Stimulated activated naive B cell treated with anti-CD40 and anti-IgM and Interleukin-4, amounts not matched to agents 10 μg/mL and 1 μg/mL and 100 μg/mL, for 72 hours (primary cell): ENCODE measurements at regions not wholly inside any gene's neighbourhood (a gene's known extent, or its start where the extent isn't known, plus 50 kb on each side); places are given as distances from the start of the nearest gene placed in this dataset.

Experiments
- ATAC-seq, 2 donors: fragments of 150-1000 bp; cut with Tn5 transposase; replicated peaks; 2 replicates each; pipeline ENCODE4 v1.10.0; 2021; ENCODE audit warnings: moderate library complexity in 1 of 2
- DNase-seq: peaks from one replicate; pipeline ENCODE4 v3.0.0; 2021
- H3K27ac Mint-ChIP-seq: one replicate; pipeline ENCODE4 v1.8.0; 2022; ENCODE audit warnings: mild to moderate bottlenecking, mixed read lengths
- H3K27me3 Mint-ChIP-seq, 2 donors: one replicate each; pipeline ENCODE4 v1.8.0; 2022; ENCODE audit warnings: mixed read lengths in 2 of 2
- H3K36me3 Mint-ChIP-seq, 2 donors: one replicate each; pipeline ENCODE4 v1.8.0; 2022; ENCODE audit warnings: mixed read lengths in 2 of 2, mild to moderate bottlenecking in 1 of 2
- H3K4me1 Mint-ChIP-seq, 2 donors: one replicate each; pipeline ENCODE4 v1.8.0; 2022; ENCODE audit warnings: mixed read lengths in 2 of 2, mild to moderate bottlenecking in 1 of 2
- H3K4me3 Mint-ChIP-seq, 2 donors: one replicate each; pipeline ENCODE4 v1.8.0; 2022; ENCODE audit warnings: mild to moderate bottlenecking in 2 of 2, mixed read lengths in 2 of 2, moderate library complexity in 1 of 2
- H3K9me3 Mint-ChIP-seq, 2 donors: one replicate each; pipeline ENCODE4 v1.8.0; 2022; ENCODE audit warnings: mixed read lengths in 2 of 2, mild to moderate bottlenecking in 1 of 2

DNA sequence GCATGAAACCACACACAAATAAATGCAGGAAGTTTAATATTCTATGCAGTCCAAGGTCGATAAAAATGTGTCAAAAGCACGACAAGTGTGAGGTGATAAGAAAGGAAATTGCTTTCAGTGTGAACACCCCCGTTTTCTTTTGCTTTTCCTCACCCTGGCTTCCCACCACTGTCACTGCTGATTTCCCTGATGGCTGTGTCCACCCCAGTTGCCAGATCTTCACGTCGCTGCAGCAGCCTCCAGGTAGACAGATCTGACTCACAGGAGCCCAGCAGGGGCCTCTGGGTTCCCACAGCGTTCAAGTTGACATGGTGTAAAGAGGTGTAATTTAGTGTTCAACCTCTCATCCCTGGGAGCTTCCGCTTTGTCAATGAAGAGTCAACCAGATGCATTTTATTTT is 128.0 kb upstream of the TACR1 start:
- no peaks in the 10 kb centered on the region for H3K9me3 Mint-ChIP-seq
- ATAC-seq (no peak), DNase-seq (no peak)
- no peak overlapping the region for H3K4me3 Mint-ChIP-seq
- peaks cover 0 to 3% of the 10 kb centered on the region in 2 donors for H3K36me3 Mint-ChIP-seq
- H3K4me1 Mint-ChIP-seq, result peaks cover 2 to 14% of the 10 kb centered on the region in 2 donors
- peaks cover 5 to 13% of the 10 kb centered on the region in 2 donors for H3K27me3 Mint-ChIP-seq
- H3K27ac Mint-ChIP-seq, result no peak overlapping the region

DNA sequence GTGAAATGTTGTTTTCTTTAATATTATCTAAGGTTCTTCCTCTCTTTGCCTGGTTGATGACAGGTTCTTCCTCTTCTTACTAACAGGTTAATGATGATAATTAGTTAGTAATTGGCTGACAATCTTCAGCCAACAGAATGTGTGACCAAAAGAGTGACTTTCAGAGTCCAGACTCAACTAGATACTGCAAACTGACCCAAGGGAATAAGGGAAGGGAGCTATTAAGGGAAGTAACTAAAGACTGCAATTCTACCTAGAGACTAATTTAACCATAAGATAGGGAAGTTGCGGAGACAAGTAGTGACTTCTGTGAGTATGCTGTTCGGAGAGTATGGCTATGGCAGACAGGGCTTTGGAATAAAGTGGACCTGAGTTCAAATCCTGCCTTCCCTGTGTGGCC is 127.3 kb upstream of the TACR1 start:
- ATAC-seq (peak; percentile 58 to 82), DNase-seq (no peak)
- Mint-ChIP-seq H3K27ac (no peak overlapping the region), H3K9me3 (no peaks in the 10 kb centered on the region), H3K36me3 (peaks cover 0 to 3% of the 10 kb centered on the region in 2 donors), H3K4me3 (no peak overlapping the region), H3K27me3 (peaks cover 5 to 13% of the 10 kb centered on the region in 2 donors), H3K4me1 (peaks cover 2 to 14% of the 10 kb centered on the region in 2 donors)

DNA sequence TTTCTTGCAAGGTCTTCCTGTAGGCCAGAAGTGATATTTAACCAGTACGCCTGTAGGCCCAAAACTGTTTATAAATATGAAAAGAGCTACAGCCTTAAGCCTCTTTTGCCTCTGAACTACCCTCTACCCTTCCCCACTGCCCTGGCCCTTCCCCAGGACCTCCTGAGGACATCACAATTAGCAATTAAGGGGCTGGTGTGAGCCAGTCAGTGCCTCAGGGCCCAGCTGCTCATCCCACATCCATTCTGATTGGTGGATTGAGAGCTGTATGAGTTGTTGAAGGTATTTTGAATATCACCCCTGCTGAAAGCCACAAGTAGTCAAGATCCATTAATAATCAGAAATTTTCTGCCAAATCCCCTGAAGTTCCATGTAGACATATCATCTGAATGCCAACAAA is 126.3 kb upstream of the TACR1 start:
- Mint-ChIP-seq H3K9me3 (no peaks in the 10 kb centered on the region), H3K4me3 (no peak overlapping the region), H3K36me3 (peaks cover 0 to 3% of the 10 kb centered on the region in 2 donors), H3K27ac (no peak overlapping the region), H3K27me3 (peaks cover 5 to 13% of the 10 kb centered on the region in 2 donors), H3K4me1 (peaks cover 2 to 14% of the 10 kb centered on the region in 2 donors)
- no peak for ATAC-seq
- no peak for DNase-seq

- peaks cover 2 to 14% of the 10 kb centered on the region in 2 donors for H3K4me1 Mint-ChIP-seq
- ATAC-seq (no peak), DNase-seq (no peak)
- H3K4me3 Mint-ChIP-seq, result no peak overlapping the region
- peaks cover 0 to 3% of the 10 kb centered on the region in 2 donors for H3K36me3 Mint-ChIP-seq
- no peak overlapping the region for H3K27ac Mint-ChIP-seq
- peaks cover 5 to 13% of the 10 kb centered on the region in 2 donors for H3K27me3 Mint-ChIP-seq
- H3K9me3 Mint-ChIP-seq, result no peaks in the 10 kb centered on the region
These were observed 125.6 kb upstream of the TACR1 start for GRCh38 chr2:75324861-75325284.

DNA sequence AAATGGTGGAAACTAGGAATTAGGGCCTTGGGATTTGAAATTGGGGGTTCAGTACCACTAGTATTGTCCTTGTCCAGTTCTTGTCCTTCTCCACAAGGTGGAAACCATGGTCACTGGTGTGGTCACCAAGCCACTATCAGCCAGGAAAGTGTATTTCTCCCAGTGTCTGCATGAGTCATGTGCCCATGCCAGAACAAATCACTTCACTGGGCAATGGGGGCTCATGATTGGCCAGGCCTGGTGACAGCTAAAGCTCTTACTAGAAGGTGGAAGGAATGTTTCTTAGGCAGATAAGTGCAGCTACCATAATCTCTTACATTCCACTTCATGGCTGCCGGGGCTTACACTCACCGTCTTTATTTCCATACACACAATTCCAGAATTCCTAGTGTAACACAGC is 124.8 kb upstream of the TACR1 start:
- DNase-seq (no peak), ATAC-seq (no peak)
- no peak overlapping the region for H3K27ac Mint-ChIP-seq
- no peaks in the 10 kb centered on the region for H3K9me3 Mint-ChIP-seq
- no peak overlapping the region for H3K4me3 Mint-ChIP-seq
- peaks cover 2 to 14% of the 10 kb centered on the region in 2 donors for H3K4me1 Mint-ChIP-seq
- peaks cover 5 to 9% of the 10 kb centered on the region in 2 donors for H3K27me3 Mint-ChIP-seq
- H3K36me3 Mint-ChIP-seq, result peaks cover 0 to 3% of the 10 kb centered on the region in 2 donors

DNA sequence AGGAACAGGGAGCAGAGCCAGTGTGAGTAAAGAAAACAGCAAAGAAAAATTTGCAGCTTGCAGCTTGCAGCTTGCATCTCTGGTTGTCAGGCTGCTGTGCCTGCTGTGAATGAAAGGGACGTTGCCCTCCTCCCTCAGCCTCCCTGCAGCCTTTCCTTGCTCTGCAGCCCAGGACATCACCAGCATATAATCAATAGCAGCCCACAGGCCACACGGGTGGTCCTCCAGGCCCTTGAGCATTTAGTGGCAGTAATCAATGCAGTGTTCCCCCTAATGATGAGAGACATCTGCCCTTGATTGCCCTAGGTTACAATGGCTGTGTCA is 122.2 kb upstream of the TACR1 start:
- Mint-ChIP-seq H3K4me1 (peaks cover 2 to 14% of the 10 kb centered on the region in 2 donors), H3K36me3 (no peaks in the 10 kb centered on the region), H3K27ac (no peak overlapping the region), H3K27me3 (peaks cover 5 to 12% of the 10 kb centered on the region in 2 donors), H3K9me3 (no peaks in the 10 kb centered on the region), H3K4me3 (no peak overlapping the region)
- no peak for ATAC-seq
- no peak for DNase-seq

GRCh38 chr2:75320898-75321598 is 121.7 kb upstream of the TACR1 start:
- peaks cover 2 to 14% of the 10 kb centered on the region in 2 donors for H3K4me1 Mint-ChIP-seq
- no peaks in the 10 kb centered on the region for H3K9me3 Mint-ChIP-seq
- H3K27ac Mint-ChIP-seq, result no peak overlapping the region
- H3K4me3 Mint-ChIP-seq, result no peak overlapping the region
- DNase-seq (no peak), ATAC-seq (no peak)
- no peaks in the 10 kb centered on the region for H3K36me3 Mint-ChIP-seq
- peaks cover 5 to 12% of the 10 kb centered on the region in 2 donors for H3K27me3 Mint-ChIP-seq

- H3K36me3 Mint-ChIP-seq, result no peaks in the 10 kb centered on the region
- H3K27ac Mint-ChIP-seq, result no peak overlapping the region
- H3K9me3 Mint-ChIP-seq, result no peaks in the 10 kb centered on the region
- no peak overlapping the region for H3K4me3 Mint-ChIP-seq
- ATAC-seq (no peak), DNase-seq (no peak)
- peaks cover 2 to 6% of the 10 kb centered on the region in 2 donors for H3K4me1 Mint-ChIP-seq
- peaks cover 5 to 12% of the 10 kb centered on the region in 2 donors for H3K27me3 Mint-ChIP-seq
These were observed 120.6 kb upstream of the TACR1 start for GRCh38 chr2:75319951-75320350.

GRCh38 chr2:75317802-75318201 is 118.5 kb upstream of the TACR1 start:
- DNase-seq, result no peak
- no peaks in the 10 kb centered on the region for H3K4me1 Mint-ChIP-seq
- H3K27me3 Mint-ChIP-seq, result peaks cover 5 to 12% of the 10 kb centered on the region in 2 donors
- H3K27ac Mint-ChIP-seq, result no peak overlapping the region
- no peak for ATAC-seq
- no peaks in the 10 kb centered on the region for H3K9me3 Mint-ChIP-seq
- no peak overlapping the region for H3K4me3 Mint-ChIP-seq
- no peaks in the 10 kb centered on the region for H3K36me3 Mint-ChIP-seq

GRCh38 chr2:75317316-75317715 is 118.0 kb upstream of the TACR1 start:
- ATAC-seq (no peak), DNase-seq (no peak)
- Mint-ChIP-seq H3K4me3 (no peak overlapping the region), H3K4me1 (peaks cover under 1 to 2% of the 10 kb centered on the region in 2 donors), H3K9me3 (no peaks in the 10 kb centered on the region), H3K36me3 (no peaks in the 10 kb centered on the region), H3K27ac (no peak overlapping the region), H3K27me3 (peaks cover 5 to 12% of the 10 kb centered on the region in 2 donors)

- DNase-seq, result no peak
- no peak overlapping the region for H3K27ac Mint-ChIP-seq
- no peaks in the 10 kb centered on the region for H3K9me3 Mint-ChIP-seq
- peaks cover 8 to 11% of the 10 kb centered on the region in 2 donors for H3K4me1 Mint-ChIP-seq
- no peak for ATAC-seq
- H3K36me3 Mint-ChIP-seq, result no peaks in the 10 kb centered on the region
- no peak overlapping the region for H3K4me3 Mint-ChIP-seq
- peaks cover 5 to 12% of the 10 kb centered on the region in 2 donors for H3K27me3 Mint-ChIP-seq
These were observed 116.1 kb upstream of the TACR1 start for GRCh38 chr2:75315436-75315835.

- no peaks in the 10 kb centered on the region for H3K9me3 Mint-ChIP-seq
- H3K36me3 Mint-ChIP-seq, result no peaks in the 10 kb centered on the region
- H3K4me3 Mint-ChIP-seq, result no peak overlapping the region
- peaks cover 8 to 11% of the 10 kb centered on the region in 2 donors for H3K4me1 Mint-ChIP-seq
- DNase-seq (peak; percentile 68), ATAC-seq (peak; percentile 100)
- H3K27me3 Mint-ChIP-seq, result no peaks in the 10 kb centered on the region
- H3K27ac Mint-ChIP-seq, result no peak overlapping the region
These were observed 112.7 kb upstream of the TACR1 start for GRCh38 chr2:75311993-75312392.

DNA sequence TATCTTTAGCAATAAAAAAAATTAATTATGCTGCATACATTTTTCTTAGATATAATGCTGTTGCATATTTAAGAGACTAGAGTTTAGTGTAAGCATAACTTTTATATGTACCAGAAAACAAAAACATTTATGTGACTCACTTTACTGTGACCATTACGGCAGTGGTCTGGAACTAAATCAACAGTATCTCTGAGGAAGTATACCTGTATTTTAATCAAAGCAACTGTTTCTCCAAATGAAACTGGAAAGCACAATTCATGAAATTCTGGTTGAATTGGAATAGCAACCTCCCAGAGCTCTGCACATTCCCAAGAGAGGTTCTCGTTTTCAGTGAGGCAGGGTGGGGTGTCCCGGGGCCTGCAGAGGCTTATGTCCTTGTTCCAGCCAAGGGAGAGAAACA is 112.2 kb upstream of the TACR1 start:
- DNase-seq (no peak), ATAC-seq (no peak)
- Mint-ChIP-seq H3K36me3 (no peaks in the 10 kb centered on the region), H3K4me3 (no peak overlapping the region), H3K4me1 (peaks cover 8 to 11% of the 10 kb centered on the region in 2 donors), H3K27ac (no peak overlapping the region), H3K27me3 (no peaks in the 10 kb centered on the region), H3K9me3 (no peaks in the 10 kb centered on the region)

DNA sequence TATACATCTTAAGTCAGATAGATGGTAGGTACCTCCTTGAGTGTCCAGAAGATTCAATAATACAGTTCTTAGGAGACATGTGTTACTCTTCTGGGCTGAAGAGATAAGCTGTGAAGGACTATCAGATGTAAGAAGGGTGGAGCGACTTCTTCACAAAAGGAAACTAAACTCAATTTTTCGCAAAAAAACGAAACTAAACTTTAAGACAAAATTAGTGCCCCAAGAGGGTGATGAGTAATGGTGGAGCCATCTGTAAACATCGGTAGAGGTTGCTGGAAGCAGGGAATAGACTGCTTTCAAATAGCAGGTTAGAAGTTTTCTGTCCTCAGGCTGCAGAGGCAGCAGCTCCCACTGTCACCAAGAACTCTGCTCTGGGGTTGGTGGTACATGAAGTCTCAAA is 111.6 kb upstream of the TACR1 start:
- Mint-ChIP-seq H3K9me3 (no peaks in the 10 kb centered on the region), H3K27ac (no peak overlapping the region), H3K4me1 (peaks cover 8 to 11% of the 10 kb centered on the region in 2 donors), H3K27me3 (no peaks in the 10 kb centered on the region), H3K4me3 (no peak overlapping the region), H3K36me3 (no peaks in the 10 kb centered on the region)
- ATAC-seq (no peak), DNase-seq (no peak)

DNA sequence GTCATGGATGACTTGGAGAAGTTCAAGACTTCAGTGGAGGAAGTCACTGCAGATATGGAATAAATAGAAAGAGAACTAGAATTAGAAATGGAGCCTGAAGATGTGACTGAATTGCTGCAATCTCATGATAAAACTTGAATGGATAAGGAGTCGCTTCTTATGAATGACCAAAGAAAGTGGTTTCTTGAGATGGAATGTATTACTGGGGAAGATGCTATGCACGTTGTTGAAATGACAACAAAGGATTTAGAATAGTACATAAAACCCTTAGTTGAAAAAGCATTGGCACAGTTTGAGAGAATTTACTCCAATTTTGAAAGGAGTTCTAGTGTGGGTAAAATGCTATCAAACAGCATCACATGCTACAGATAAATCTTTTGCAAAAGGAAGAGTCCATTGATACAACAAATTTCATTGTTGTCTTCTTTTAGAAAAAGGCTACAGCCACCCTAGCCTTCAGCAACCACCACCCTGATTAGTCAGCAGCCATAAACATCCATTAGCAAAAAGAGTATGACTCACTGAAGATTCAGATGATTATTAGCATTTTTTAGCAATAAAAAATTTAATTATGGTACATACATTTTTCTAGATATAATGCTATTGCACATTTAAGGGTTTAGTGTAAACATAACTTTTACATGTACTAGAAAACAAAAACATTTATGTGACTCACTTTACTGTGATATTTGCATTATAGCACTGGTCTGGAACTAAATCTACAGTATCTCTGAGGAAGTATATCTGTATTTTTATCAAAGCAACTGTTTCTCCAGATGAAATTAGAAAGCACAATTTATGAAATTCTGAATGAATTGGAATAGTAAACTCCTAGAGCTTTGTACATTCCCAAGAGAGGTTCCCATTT is 110.5 kb upstream of the TACR1 start:
- Mint-ChIP-seq H3K27me3 (no peaks in the 10 kb centered on the region), H3K27ac (no peak overlapping the region), H3K4me1 (peaks cover 8 to 11% of the 10 kb centered on the region in 2 donors), H3K9me3 (no peaks in the 10 kb centered on the region), H3K36me3 (peaks cover 0 to 2% of the 10 kb centered on the region in 2 donors), H3K4me3 (no peak overlapping the region)
- no peak for ATAC-seq
- DNase-seq, result no peak
